MM.1S (cell line): ENCODE measurements at regions not wholly inside any gene's neighbourhood (a gene's known extent, or its start where the extent isn't known, plus 50 kb on each side); places are given as distances from the start of the nearest gene placed in this dataset.

Experiments
- DNase-seq: peaks from one replicate; pipeline ENCODE4 v3.0.0-alpha.2; 2015
- H2AFZ ChIP-seq: fragments of 300-600 bp; sonication (generic); 2 replicates; pipeline ENCODE4 v1.6.0; 2016; ENCODE audit warnings: antibody characterized with exemption, low read length
- H3F3A ChIP-seq: fragments of 300-600 bp; sonication (generic); 2 replicates; pipeline ENCODE4 v1.6.1; 2016; ENCODE audit warnings: mild to moderate bottlenecking, antibody characterized with exemption, low read length, moderate library complexity, mixed read lengths; ENCODE audit not compliant: insufficient read depth
- H3K27ac ChIP-seq: fragments of 300-600 bp; sonication (generic); 2 replicates; pipeline ENCODE4 v1.5.1; 2016; ENCODE audit warnings: mild to moderate bottlenecking, low read length
- H3K27me3 ChIP-seq: fragments of 300-600 bp; sonication (generic); replicated peaks from 2 replicates; pipeline ENCODE4 v1.6.0; 2016; ENCODE audit warnings: low read length; ENCODE audit not compliant: insufficient read depth
- H3K36me3 ChIP-seq: fragments of 300-600 bp; sonication (generic); replicated peaks from 2 replicates; pipeline ENCODE4 v1.6.1; 2016; ENCODE audit warnings: mild to moderate bottlenecking, low read length, mixed read lengths; ENCODE audit not compliant: insufficient read depth
- H3K4me1 ChIP-seq: fragments of 300-600 bp; sonication (generic); 2 replicates; pipeline ENCODE4 v1.6.1; 2016; ENCODE audit warnings: low read length, mixed read lengths
- H3K4me2 ChIP-seq: fragments of 300-600 bp; sonication (generic); 2 replicates; pipeline ENCODE4 v1.6.0; 2016; ENCODE audit warnings: low read depth, low read length
- H3K4me3 ChIP-seq: fragments of 300-600 bp; sonication (generic); 2 replicates; pipeline ENCODE4 v1.5.1; 2016; ENCODE audit warnings: low read length, mixed read lengths
- H3K79me2 ChIP-seq: fragments of 300-600 bp; sonication (generic); 2 replicates; pipeline ENCODE4 v1.6.1; 2016; ENCODE audit warnings: mixed run types, low read length, mixed read lengths
- H3K9ac ChIP-seq: fragments of 300-600 bp; sonication (generic); 2 replicates; pipeline ENCODE4 v1.6.1; 2016; ENCODE audit warnings: low read length, mixed read lengths
- H3K9me2 ChIP-seq: fragments of 300-600 bp; sonication (generic); replicated peaks from 2 replicates; pipeline ENCODE4 v1.6.1; 2016; ENCODE audit warnings: mild to moderate bottlenecking, low read length, mixed read lengths; ENCODE audit not compliant: insufficient read depth
- H3K9me3 ChIP-seq: fragments of 300-600 bp; sonication (generic); replicated peaks from 2 replicates; pipeline ENCODE4 v1.6.1; 2016; ENCODE audit warnings: mild to moderate bottlenecking, low read length, mixed read lengths; ENCODE audit not compliant: insufficient read depth
- H4K20me1 ChIP-seq: fragments of 300-600 bp; sonication (generic); 2 replicates; pipeline ENCODE4 v1.6.1; 2016; ENCODE audit warnings: mild to moderate bottlenecking, low read length, moderate library complexity, mixed read lengths; ENCODE audit not compliant: insufficient read depth
- EZH2 ChIP-seq: fragments of 300-600 bp; sonication (generic); optimal IDR thresholded peaks from 2 replicates; pipeline ENCODE3; 2017; ENCODE audit warnings: low read depth, mild to moderate bottlenecking, antibody characterized with exemption, low read length, mixed read lengths
- EZH2phosphoT487 ChIP-seq: fragments of 300-600 bp; sonication (generic); IDR thresholded peaks from 2 replicates; pipeline ENCODE4 v1.6.1; 2018; ENCODE audit warnings: antibody characterized with exemption, low read length
- TF ChIP-seq, protein P1 (sequence below): fragments of 300-600 bp; sonication (generic); IDR thresholded peaks from 2 replicates; pipeline ENCODE4 v1.5.1; 2016; ENCODE audit warnings: antibody characterized with exemption, low read length, mixed read lengths

DNA sequence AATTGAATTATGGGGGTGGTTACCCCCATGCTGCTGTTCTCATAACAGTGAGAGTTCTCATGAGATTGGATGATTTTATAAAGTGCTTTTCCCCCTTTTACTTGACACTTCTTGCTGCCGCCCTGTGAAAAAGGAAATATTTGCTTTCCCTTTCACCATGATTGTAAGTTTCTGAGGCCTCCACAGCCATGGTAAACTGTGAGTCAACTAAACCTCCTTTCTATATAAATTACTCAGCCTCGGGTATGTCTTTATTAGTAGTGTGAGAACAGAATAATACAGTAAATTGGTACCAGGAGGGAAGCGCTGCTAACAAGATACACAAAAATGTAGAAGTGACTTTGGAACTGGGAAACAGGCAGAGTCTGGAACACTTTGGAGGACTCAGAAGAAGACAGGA is 1070.8 kb downstream of the FAM133A start:
- H3K27ac ChIP-seq: no peak overlapping the region
- peaks cover 22% of the 10 kb centered on the region for H3F3A ChIP-seq
- no peaks in the 10 kb centered on the region for H4K20me1 ChIP-seq
- TF ChIP-seq EZH2phosphoT487: no peak
- no peak for TF ChIP-seq EZH2
- TF ChIP-seq, protein P1, sequence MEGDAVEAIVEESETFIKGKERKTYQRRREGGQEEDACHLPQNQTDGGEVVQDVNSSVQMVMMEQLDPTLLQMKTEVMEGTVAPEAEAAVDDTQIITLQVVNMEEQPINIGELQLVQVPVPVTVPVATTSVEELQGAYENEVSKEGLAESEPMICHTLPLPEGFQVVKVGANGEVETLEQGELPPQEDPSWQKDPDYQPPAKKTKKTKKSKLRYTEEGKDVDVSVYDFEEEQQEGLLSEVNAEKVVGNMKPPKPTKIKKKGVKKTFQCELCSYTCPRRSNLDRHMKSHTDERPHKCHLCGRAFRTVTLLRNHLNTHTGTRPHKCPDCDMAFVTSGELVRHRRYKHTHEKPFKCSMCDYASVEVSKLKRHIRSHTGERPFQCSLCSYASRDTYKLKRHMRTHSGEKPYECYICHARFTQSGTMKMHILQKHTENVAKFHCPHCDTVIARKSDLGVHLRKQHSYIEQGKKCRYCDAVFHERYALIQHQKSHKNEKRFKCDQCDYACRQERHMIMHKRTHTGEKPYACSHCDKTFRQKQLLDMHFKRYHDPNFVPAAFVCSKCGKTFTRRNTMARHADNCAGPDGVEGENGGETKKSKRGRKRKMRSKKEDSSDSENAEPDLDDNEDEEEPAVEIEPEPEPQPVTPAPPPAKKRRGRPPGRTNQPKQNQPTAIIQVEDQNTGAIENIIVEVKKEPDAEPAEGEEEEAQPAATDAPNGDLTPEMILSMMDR: no peak
- no peak overlapping the region for H3K4me2 ChIP-seq
- no peaks in the 10 kb centered on the region for H3K79me2 ChIP-seq
- peaks cover 28% of the 10 kb centered on the region for H3K4me1 ChIP-seq
- no peaks in the 10 kb centered on the region for H3K27me3 ChIP-seq
- no peak overlapping the region for H2AFZ ChIP-seq
- H3K36me3 ChIP-seq: no peaks in the 10 kb centered on the region
- H3K9ac ChIP-seq: no peak overlapping the region
- no peaks in the 10 kb centered on the region for H3K9me2 ChIP-seq
- H3K9me3 ChIP-seq: no peaks in the 10 kb centered on the region
- no peak for DNase-seq
- no peak overlapping the region for H3K4me3 ChIP-seq

DNA sequence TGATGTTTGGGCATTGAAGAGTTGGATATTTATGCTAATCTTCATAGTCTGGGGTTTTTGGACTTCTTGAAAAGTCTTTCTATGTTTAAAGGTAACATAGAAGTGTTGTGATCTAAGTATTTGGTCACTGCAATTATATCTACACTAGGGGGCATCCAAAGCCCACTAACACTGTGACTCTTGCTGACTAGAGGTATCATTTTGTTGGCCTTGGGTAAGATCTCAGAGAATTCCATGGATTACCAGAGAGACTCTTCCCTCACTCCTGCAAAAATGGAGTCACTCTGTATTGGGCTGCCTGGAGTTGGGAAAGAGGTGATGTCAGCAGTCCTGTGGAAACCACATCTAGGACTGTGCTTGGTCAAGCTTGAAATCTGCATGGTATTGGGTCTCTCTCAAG is 1077.6 kb downstream of the FAM133A start:
- Histone ChIP-seq H3K79me2 (no peaks in the 10 kb centered on the region), H3K4me3 (no peak overlapping the region), H3K9ac (no peak overlapping the region), H2AFZ (no peak overlapping the region), H3K9me2 (no peaks in the 10 kb centered on the region), H3K27ac (no peak overlapping the region), H4K20me1 (no peaks in the 10 kb centered on the region), H3K9me3 (no peaks in the 10 kb centered on the region), H3K27me3 (no peaks in the 10 kb centered on the region), H3K4me2 (no peak overlapping the region), H3K4me1 (no peaks in the 10 kb centered on the region), H3K36me3 (no peaks in the 10 kb centered on the region), H3F3A (no peaks in the 10 kb centered on the region)
- TF ChIP-seq, protein P1: peak; percentile 21; the same call in 1 of the 2 replicates
- no peak for TF ChIP-seq EZH2phosphoT487
- no peak for DNase-seq

DNA sequence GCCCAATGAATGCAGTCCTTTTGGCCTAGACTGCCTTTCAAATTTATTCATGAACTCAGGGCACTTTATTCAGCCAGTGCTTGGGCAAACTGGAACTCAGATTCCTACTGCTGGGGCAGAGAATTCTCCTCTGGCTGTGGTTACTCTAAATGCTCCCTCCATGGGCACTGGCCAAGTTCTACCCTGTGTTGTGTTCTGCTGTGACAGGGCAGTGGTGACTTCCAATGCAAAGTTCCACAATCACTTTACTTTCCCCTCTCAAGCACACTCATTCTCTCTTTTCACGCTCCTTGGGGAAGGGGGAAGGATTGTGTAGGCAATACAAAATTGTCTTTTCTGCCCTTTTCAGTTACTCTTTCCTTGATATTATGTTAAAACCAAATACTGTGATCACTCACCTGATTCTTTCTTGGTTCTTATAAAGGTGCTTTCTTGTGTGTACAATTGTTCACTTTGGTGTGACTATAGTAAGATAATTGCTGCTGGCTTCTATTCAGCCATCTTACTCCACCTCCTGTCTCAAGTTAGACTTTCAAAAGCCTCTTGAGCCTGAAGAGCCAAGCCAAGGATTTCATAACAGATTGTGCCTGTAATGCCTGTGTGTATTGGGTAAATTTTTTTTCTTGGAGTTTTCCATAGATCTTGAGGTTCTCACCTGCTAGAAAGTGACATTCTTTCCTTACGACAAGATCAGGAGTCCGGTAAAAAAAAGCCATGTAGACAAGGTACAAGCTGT is 1078.6 kb downstream of the FAM133A start:
- Histone ChIP-seq H3K4me3 (no peak overlapping the region), H3K27me3 (no peaks in the 10 kb centered on the region), H3K4me2 (no peak overlapping the region), H3K36me3 (no peaks in the 10 kb centered on the region), H3K4me1 (no peaks in the 10 kb centered on the region), H3K9me2 (no peaks in the 10 kb centered on the region), H3K79me2 (no peaks in the 10 kb centered on the region), H3F3A (no peaks in the 10 kb centered on the region), H3K9ac (no peak overlapping the region), H2AFZ (no peak overlapping the region), H3K9me3 (no peaks in the 10 kb centered on the region), H3K27ac (no peak overlapping the region), H4K20me1 (no peaks in the 10 kb centered on the region)
- no peak for DNase-seq
- TF ChIP-seq EZH2phosphoT487 (no peak), EZH2 (no peak)
- TF ChIP-seq, protein P1: no peak
